NCI-H1048 (cell line): ENCODE measurements at regions not wholly inside any gene's neighbourhood (a gene's known extent, or its start where the extent isn't known, plus 50 kb on each side); places are given as distances from the start of the nearest gene placed in this dataset.

Experiments
- DNase-seq: peaks from one replicate; lab custom pipeline; 2025; lab: John Stamatoyannopoulos, UW

DNA sequence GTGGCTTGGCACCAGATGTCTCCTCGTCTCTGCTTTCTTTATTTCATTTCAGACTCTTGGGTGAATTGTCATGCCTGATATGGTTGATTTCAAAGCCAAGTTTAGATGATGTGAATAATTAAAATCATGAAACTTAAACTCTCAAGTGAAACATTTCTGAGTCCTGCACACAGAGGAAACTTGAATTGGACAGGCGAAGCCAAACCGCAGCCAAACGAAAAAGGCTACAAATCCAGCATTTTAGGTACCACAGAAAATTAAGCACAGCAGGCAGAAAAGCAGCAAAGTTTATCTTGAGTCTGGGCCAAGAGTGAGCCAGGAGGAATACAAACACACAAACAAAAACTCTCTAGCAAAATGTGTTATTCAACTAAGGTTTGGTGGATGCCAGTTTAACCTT, 659.8 kb upstream of the KLF4 start:
- no peak for DNase-seq

- no peak for DNase-seq
Observed at GRCh38 chr9:108142504-108143201, 653.1 kb upstream of the KLF4 start.

DNA sequence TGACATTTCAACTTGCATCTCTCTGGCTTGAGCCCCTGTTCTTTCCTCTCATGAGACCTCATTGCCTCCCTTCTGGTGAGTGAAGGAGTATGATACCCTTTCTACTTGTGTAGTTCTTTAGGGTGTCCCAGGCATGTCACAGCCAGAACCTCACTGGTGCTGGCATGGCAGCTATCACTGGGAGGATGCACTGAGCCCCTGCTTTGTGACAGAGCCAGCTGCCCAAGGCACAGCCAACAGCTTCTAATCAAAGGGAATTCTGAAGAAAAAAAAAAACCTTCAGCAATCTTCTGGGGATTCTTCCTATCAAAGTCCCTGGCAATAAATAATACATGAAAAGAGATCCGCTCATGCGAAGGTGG, 652.6 kb upstream of the KLF4 start:
- DNase-seq: no peak

DNA sequence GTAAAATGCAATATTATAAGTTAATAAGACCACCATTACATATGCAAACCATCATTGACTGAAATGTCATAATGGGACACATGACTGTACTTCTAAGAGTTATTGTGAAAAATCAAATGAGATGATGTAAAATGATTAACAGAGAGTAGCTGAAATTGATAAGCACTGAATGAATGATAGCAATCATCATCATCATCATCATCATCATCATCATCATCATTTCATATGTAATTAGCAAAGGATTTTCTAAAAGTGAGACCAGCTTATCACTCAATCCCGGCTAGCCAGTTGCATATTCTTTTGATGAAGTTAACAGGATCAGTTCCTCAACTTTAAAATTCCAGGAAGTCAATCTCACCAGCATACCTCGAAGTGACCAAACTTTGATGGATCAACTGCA, 650.3 kb upstream of the KLF4 start:
- DNase-seq: no peak

- DNase-seq: no peak
Observed at GRCh38 chr9:108138516-108138915, 648.9 kb upstream of the KLF4 start.

- DNase-seq: no peak
Observed at GRCh38 chr9:108136656-108137055, 647.1 kb upstream of the KLF4 start.

GRCh38 chr9:108134486-108135128, 645.0 kb upstream of the KLF4 start:
- no peak for DNase-seq

DNA sequence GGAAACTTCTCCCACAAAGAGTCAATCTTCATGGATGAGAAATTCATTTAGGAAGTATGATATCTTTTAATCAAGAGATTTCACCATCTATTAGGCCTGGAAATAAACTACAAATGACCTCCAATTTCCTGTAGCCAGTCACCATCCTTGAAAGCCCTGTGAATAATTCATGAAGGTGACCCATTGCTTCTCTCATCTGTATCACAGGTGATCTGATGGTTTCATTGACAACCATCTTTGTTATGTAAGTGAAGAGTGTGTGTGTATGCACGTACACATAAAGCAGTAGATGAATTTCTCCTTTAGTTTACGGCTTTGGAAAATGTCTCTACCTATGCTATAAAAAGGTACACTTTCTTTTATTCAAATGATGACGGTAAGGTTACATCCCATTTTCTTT, 644.1 kb upstream of the KLF4 start:
- DNase-seq: no peak

DNA sequence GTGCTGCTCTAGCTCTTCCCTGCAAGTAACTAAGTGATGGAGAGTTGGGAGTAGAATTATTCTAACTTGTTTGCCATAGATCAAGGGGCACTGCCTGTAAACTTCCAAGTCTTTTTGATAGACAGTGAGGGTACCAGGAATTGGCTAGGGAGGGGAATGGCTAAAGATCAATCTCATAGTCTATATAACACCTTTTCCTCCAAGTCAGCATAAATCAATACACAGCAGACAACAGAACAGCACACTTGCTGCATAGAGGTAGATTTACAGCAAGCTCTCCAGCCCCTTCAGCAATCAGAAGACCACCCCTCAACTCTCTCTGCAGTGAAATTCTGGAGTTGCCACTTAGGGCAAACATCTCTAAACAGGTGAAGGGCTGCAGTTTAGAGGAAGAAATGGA, 643.5 kb upstream of the KLF4 start:
- no peak for DNase-seq

- DNase-seq: no peak
Observed at GRCh38 chr9:108130905-108131304, 641.3 kb upstream of the KLF4 start.

- no peak for DNase-seq
Observed at GRCh38 chr9:108125625-108126024, 636.1 kb upstream of the KLF4 start.

- no peak for DNase-seq
Observed at GRCh38 chr9:108119530-108120113, 630.1 kb upstream of the KLF4 start.

- no peak for DNase-seq
Observed at GRCh38 chr9:108117795-108118194, 628.2 kb upstream of the KLF4 start.

DNA sequence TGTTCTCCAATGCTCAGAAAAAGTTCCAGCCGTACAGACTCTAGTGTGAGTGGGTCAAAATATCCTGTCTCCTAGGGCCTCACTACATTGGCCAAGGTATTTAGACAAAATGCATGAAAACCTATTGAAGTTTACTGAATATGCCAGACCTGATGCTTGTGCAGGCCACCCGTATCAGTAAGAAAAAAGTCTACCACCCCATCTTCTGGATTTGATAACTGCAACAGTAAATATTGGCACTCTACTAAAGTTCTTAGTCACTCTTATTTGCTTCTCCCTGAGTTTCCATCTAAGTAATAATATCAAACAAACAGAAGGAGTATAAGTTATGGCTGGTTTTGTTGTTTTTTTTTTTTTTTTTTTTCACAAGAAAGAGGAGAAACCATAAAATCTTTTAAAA, 627.7 kb upstream of the KLF4 start:
- no peak for DNase-seq

- no peak for DNase-seq
Observed at GRCh38 chr9:108113596-108113995, 624.0 kb upstream of the KLF4 start.

DNA sequence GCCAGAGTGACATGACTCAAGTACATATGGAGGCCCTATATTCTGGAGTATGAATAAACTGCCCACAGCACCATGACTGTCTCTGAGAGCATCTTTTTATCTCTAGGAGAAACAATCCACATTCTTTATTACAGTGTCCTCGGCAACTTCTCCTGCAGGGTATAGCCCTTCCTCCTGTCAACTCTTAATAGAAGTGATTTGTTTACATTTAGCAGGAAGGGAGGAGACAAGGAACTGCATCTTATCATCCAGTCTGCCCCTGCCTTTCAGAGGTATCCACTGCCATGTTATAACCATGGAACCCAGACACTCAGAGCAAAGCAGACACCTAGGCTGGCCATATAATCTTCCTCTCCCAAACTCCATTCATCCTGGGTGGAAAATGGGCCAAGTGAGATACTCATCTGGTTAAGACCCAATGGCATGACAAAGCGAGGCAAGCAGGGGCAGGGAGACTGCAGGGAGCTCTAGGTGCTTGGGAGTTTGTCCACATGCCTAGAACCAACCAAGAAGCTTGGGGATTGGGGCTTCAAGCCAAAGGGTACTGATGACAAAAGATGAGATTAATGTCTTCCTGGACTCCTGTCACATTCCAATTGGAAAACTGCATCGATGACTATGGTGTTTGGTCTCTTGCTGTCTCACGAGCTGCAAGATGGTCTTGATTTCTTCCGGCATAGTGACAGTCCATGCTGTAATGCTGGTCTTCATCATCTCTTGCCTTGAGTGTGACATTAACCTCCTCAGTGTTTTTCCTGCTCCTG, 620.5 kb upstream of the KLF4 start:
- no peak for DNase-seq

GRCh38 chr9:108108852-108109448, 619.4 kb upstream of the KLF4 start:
- DNase-seq: no peak

DNA sequence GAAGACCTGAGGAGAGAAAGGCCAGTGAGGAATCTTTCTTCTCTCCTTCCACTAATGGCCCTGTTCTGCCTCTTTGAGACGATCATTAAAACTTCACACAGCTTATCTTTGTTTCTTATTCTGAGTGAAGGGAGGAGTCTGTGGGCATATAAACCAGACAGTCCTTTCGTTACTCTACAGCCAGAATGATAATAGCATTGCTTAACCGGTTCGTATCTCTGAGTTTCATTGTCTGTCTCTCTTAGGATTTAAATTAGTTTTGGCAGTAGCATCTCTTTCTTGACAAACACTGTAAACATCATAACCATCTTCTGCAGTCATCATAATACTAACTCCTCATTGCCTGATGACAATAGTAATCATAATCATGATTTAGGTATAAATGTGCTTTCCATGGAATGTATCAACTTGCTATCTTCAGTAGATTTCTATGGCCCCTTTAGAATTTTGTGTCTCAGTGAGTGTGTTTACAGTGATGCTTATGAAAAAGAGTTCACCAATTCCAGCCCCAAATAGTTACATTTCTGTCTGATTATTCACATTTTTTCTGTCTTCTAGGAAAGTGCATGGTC, 618.8 kb upstream of the KLF4 start:
- no peak for DNase-seq

DNA sequence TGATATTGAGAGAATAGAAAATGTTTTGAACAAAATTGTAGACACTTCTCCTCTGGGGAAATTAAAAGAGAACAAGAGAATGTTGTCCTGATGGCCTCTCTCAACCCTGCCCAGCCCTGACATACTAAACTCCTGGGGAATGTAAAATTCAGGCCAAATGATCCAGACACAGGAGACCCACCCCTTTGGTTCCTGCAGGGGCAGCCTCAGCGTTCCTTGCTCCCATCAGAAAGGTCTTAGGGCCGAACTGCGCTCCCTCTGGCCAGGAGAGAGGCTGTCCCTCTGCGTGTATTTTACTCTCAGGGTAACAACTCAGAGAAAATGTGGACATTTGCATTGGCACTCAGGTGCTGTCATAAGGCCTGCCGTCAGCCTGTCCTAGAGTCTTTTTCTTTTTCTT, 616.3 kb upstream of the KLF4 start:
- DNase-seq: no peak

DNA sequence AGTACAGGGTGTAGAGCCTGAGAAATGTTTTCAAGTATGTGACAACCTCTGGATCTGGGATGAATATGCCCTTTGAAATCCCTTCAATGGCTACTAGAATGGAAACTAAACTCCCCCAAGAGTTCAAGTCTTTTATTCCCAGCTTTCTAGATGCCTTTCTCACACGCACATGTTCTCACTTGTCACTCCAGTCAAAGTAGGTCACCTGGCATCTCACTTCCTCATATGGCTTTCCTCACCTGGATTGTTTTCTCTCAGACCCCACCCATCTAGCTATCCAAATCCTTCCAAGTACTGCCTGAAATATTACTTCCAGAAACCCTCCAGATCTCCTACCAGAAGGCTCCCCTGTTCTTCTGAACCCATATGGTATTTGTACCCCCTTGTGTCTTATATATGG, 615.4 kb upstream of the KLF4 start:
- no peak for DNase-seq

- DNase-seq: no peak
Observed at GRCh38 chr9:108103046-108103693, 613.6 kb upstream of the KLF4 start.

- no peak for DNase-seq
Observed at GRCh38 chr9:108101410-108101809, 611.8 kb upstream of the KLF4 start.
